Neural cell (in vitro differentiated cells): ENCODE measurements at regions not wholly inside any gene's neighbourhood (a gene's known extent, or its start where the extent isn't known, plus 50 kb on each side); places are given as distances from the start of the nearest gene placed in this dataset.

ENCODE experiments used
- H2AFZ ChIP-seq: fragments of 200-600, 300-800 bp; sonication (generic), shearing (Covaris generic); 2 replicates; pipeline ENCODE4 v1.6.0; 2014; ENCODE audit warnings: low read depth, mild to moderate bottlenecking, antibody characterized with exemption, low read length, moderate library complexity
- H3F3A ChIP-seq: fragments of 200-600 bp; shearing (Covaris generic); 2 replicates; pipeline ENCODE4 v1.6.1; 2016; ENCODE audit warnings: mild to moderate bottlenecking, moderate library complexity, mixed read lengths, antibody characterized with exemption, low read length; ENCODE audit not compliant: insufficient read depth, poor library complexity, severe bottlenecking
- H3K27ac ChIP-seq: fragments of 200-600, 300-800 bp; sonication (generic), shearing (Covaris generic); 2 replicates; pipeline ENCODE4 v1.5.1; 2014; ENCODE audit warnings: mild to moderate bottlenecking, low read length, moderate library complexity
- H3K27me3 ChIP-seq: fragments of 300-800, 200-600 bp; sonication (generic), shearing (Covaris generic); 2 replicates; pipeline ENCODE4 v1.6.0; 2014; ENCODE audit warnings: mild to moderate bottlenecking, low read depth, low read length, moderate library complexity; ENCODE audit not compliant: insufficient read depth
- H3K36me3 ChIP-seq: fragments of 300-800, 200-600 bp; sonication (generic), shearing (Covaris generic); 2 replicates; pipeline ENCODE4 v1.5.1; 2014; ENCODE audit warnings: mild to moderate bottlenecking, antibody characterized with exemption, low read length, moderate library complexity; ENCODE audit not compliant: insufficient read depth
- H3K4me2 ChIP-seq: fragments of 300-800, 200-600 bp; sonication (generic), shearing (Covaris generic); 2 replicates; pipeline ENCODE4 v1.6.0; 2014; ENCODE audit warnings: mild to moderate bottlenecking, low read length
- H3K4me3 ChIP-seq: fragments of 300-800, 200-600 bp; sonication (generic), shearing (Covaris generic); 2 replicates; pipeline ENCODE4 v1.5.1; 2014; ENCODE audit warnings: mild to moderate bottlenecking, low read length, moderate library complexity
- H3K79me2 ChIP-seq: fragments of 200-600 bp; shearing (Covaris generic); replicated peaks from 2 replicates; pipeline ENCODE4 v1.6.0; 2014; ENCODE audit warnings: mild to moderate bottlenecking, low read length, moderate library complexity; ENCODE audit not compliant: insufficient read depth
- H3K9ac ChIP-seq: fragments of 300-800, 200-600 bp; sonication (generic), shearing (Covaris generic); 2 replicates; pipeline ENCODE4 v1.6.1; 2016; ENCODE audit warnings: mild to moderate bottlenecking, low read length, mixed read lengths
- H3K9me2 ChIP-seq: fragments of 200-600 bp; shearing (Covaris generic); 2 replicates; pipeline ENCODE4 v1.6.1; 2016; ENCODE audit warnings: mild to moderate bottlenecking, low read length, mixed read lengths; ENCODE audit not compliant: insufficient read depth
- H3K9me3 ChIP-seq: fragments of 200-600, 300-800 bp; sonication (generic), shearing (Covaris generic); 2 replicates; pipeline ENCODE4 v1.6.1; 2016; ENCODE audit warnings: mild to moderate bottlenecking, mixed run types, low read length, moderate library complexity, mixed read lengths
- H4K20me1 ChIP-seq: fragments of 200-600 bp; shearing (Covaris generic); 2 replicates; pipeline ENCODE4 v1.6.1; 2016; ENCODE audit warnings: mild to moderate bottlenecking, mixed run types; ENCODE audit not compliant: insufficient read depth
- EP300 ChIP-seq: fragments of 450-650 bp; conservative IDR thresholded peaks from 2 replicates; pipeline ENCODE4 v1.6.1; 2014; ENCODE audit warnings: antibody characterized with exemption, mild to moderate bottlenecking, moderate library complexity; ENCODE audit not compliant: poor library complexity, severe bottlenecking
- EZH2 ChIP-seq: fragments of 200-600, 300-800 bp; shearing (Covaris generic), sonication (generic); IDR thresholded peaks from 2 replicates; pipeline ENCODE4 v1.6.1; 2014; ENCODE audit warnings: antibody characterized with exemption, low read length, borderline replicate concordance, mild to moderate bottlenecking; ENCODE audit not compliant: insufficient read depth, poor library complexity, severe bottlenecking
- MXI1 ChIP-seq: fragments of 450-650 bp; conservative IDR thresholded peaks from 2 replicates; pipeline ENCODE4 v1.6.1; 2014; ENCODE audit warnings: antibody characterized with exemption, mild to moderate bottlenecking; ENCODE audit not compliant: poor library complexity, severe bottlenecking
- POLR2AphosphoS5 ChIP-seq: IDR thresholded peaks from 2 replicates; pipeline ENCODE4 v1.6.1; 2012
- RAD21 ChIP-seq: fragments of 450-650 bp; conservative IDR thresholded peaks from 2 replicates; pipeline ENCODE4 v1.6.1; 2014; ENCODE audit warnings: antibody characterized with exemption, mild to moderate bottlenecking, moderate library complexity
- REST ChIP-seq: IDR thresholded peaks from 2 replicates; pipeline ENCODE4 v1.6.1; 2012; ENCODE audit warnings: borderline replicate concordance
- SMC3 ChIP-seq: fragments of 450-650 bp; conservative IDR thresholded peaks from 2 replicates; pipeline ENCODE4 v1.6.1; 2014; ENCODE audit warnings: antibody characterized with exemption, mild to moderate bottlenecking, moderate library complexity; ENCODE audit not compliant: poor library complexity
- TAF1 ChIP-seq: IDR thresholded peaks from 2 replicates; pipeline ENCODE4 v1.6.1; 2012; ENCODE audit warnings: low read depth
- TF ChIP-seq, protein P1 (sequence below): fragments of 450-650 bp; IDR thresholded peaks from 2 replicates; pipeline ENCODE4 v1.5.1; 2014; ENCODE audit warnings: antibody characterized with exemption, mild to moderate bottlenecking, moderate library complexity; ENCODE audit not compliant: poor library complexity, severe bottlenecking

DNA sequence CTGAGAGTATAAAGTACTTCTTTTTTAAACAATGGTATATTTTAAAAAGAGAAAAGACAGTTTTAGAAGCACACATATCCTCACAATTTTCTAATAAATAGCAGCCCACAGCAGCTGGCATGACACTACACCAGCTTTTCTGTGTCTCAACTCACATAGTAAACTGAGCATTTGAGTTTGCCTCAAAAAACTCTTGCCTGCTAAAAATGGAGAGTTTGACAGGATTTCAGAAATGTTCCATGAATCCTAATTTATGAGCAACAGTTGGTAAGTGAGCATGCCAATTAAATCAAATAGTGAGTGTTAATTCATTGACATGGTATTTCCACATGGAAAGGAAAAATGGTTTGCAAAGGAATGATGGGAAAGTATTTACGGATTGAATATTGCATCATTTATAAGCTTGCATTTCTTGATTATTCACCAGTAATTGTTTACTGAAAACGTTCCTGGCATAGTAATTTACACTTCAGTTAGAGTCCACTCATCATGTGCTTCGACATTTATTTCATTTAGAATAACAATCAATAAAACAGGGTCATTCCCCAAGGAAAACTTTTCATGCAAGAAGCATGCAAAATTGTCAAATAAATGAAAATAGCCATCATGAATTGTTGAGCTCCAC is 323.0 kb downstream of the EFNB2 start:
- TF ChIP-seq RAD21, result no peak
- TF ChIP-seq EZH2, result no peak
- no peak for TF ChIP-seq SMC3
- TF ChIP-seq, protein P1, sequence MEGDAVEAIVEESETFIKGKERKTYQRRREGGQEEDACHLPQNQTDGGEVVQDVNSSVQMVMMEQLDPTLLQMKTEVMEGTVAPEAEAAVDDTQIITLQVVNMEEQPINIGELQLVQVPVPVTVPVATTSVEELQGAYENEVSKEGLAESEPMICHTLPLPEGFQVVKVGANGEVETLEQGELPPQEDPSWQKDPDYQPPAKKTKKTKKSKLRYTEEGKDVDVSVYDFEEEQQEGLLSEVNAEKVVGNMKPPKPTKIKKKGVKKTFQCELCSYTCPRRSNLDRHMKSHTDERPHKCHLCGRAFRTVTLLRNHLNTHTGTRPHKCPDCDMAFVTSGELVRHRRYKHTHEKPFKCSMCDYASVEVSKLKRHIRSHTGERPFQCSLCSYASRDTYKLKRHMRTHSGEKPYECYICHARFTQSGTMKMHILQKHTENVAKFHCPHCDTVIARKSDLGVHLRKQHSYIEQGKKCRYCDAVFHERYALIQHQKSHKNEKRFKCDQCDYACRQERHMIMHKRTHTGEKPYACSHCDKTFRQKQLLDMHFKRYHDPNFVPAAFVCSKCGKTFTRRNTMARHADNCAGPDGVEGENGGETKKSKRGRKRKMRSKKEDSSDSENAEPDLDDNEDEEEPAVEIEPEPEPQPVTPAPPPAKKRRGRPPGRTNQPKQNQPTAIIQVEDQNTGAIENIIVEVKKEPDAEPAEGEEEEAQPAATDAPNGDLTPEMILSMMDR, result no peak
- no peak for TF ChIP-seq POLR2AphosphoS5
- TF ChIP-seq TAF1, result no peak
- no peak for TF ChIP-seq MXI1
- no peak for TF ChIP-seq REST
- no peak for TF ChIP-seq EP300
- no peak overlapping the region for H3K4me3 ChIP-seq
- H3K27ac ChIP-seq, result no peak overlapping the region
- no peaks in the 10 kb centered on the region for H4K20me1 ChIP-seq
- no peak overlapping the region for H2AFZ ChIP-seq
- H3F3A ChIP-seq, result no peaks in the 10 kb centered on the region
- no peaks in the 10 kb centered on the region for H3K27me3 ChIP-seq
- H3K9ac ChIP-seq, result no peak overlapping the region
- H3K4me2 ChIP-seq, result no peak overlapping the region
- no peaks in the 10 kb centered on the region for H3K79me2 ChIP-seq
- H3K9me3 ChIP-seq, result no peaks in the 10 kb centered on the region
- H3K9me2 ChIP-seq, result no peaks in the 10 kb centered on the region
- no peaks in the 10 kb centered on the region for H3K36me3 ChIP-seq

DNA sequence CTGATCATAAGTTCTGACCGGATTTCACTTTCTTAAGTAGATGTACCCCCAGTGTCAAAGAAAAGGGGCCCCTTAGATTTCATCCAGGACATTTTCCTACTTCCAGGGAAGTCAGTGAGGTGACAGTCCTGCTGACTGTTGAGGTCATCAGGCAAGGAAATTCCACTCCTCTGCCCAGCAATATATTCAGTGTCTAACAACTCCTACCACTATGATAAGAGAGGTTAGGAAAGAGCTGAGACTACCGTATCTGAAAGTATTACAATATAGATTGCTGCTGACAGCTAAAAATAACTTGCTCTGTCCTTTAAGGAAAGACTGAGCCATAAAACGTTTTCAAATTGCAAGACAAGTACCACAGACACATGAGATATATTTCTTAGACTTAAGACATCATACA is 325.1 kb downstream of the EFNB2 start:
- TF ChIP-seq POLR2AphosphoS5, result no peak
- TF ChIP-seq EZH2, result no peak
- TF ChIP-seq REST, result no peak
- no peak for TF ChIP-seq RAD21
- TF ChIP-seq, protein P1, result no peak
- no peak for TF ChIP-seq EP300
- no peak for TF ChIP-seq TAF1
- TF ChIP-seq SMC3, result no peak
- Histone ChIP-seq H3K4me2 (no peak overlapping the region), H3K9me3 (no peaks in the 10 kb centered on the region), H3F3A (no peaks in the 10 kb centered on the region), H4K20me1 (no peaks in the 10 kb centered on the region), H3K36me3 (no peaks in the 10 kb centered on the region), H3K9ac (no peak overlapping the region), H3K9me2 (no peaks in the 10 kb centered on the region), H3K27ac (no peak overlapping the region), H3K79me2 (no peaks in the 10 kb centered on the region), H3K4me3 (no peak overlapping the region), H3K27me3 (no peaks in the 10 kb centered on the region), H2AFZ (no peak overlapping the region)
